Loucy (cell line): ENCODE measurements at regions not wholly inside any gene's neighbourhood (a gene's known extent, or its start where the extent isn't known, plus 50 kb on each side); places are given as distances from the start of the nearest gene placed in this dataset.

Source experiments
- H2AFZ ChIP-seq: fragments of 200-600 bp; sonication (generic); 2 replicates; pipeline ENCODE4 v1.6.0; 2016; ENCODE audit warnings: antibody characterized with exemption, mild to moderate bottlenecking, low read length, moderate library complexity
- H3F3A ChIP-seq: fragments of 200-600 bp; 2 replicates; pipeline ENCODE4 v1.6.0; 2016; ENCODE audit warnings: antibody characterized with exemption, low read depth, mild to moderate bottlenecking
- H3K27me3 ChIP-seq: fragments of 200-600 bp; sonication (generic); 2 replicates; pipeline ENCODE4 v1.6.1; 2014; ENCODE audit warnings: low read length, mild to moderate bottlenecking; ENCODE audit not compliant: insufficient read depth, poor library complexity, severe bottlenecking
- H3K36me3 ChIP-seq: fragments of 200-600 bp; sonication (generic); 2 replicates; pipeline ENCODE4 v1.6.1; 2016; ENCODE audit warnings: low read length; ENCODE audit not compliant: insufficient read depth
- H3K4me1 ChIP-seq: fragments of 200-600 bp; sonication (generic); 2 replicates; pipeline ENCODE4 v1.5.1; 2014; ENCODE audit warnings: low read length, mild to moderate bottlenecking; ENCODE audit not compliant: insufficient read depth, poor library complexity, severe bottlenecking
- H3K4me2 ChIP-seq: fragments of 200-600 bp; sonication (generic); 2 replicates; pipeline ENCODE4 v1.6.0; 2014; ENCODE audit warnings: antibody characterized with exemption, low read length, low read depth, mild to moderate bottlenecking; ENCODE audit not compliant: poor library complexity, severe bottlenecking
- H3K4me3 ChIP-seq: fragments of 200-600 bp; sonication (generic); 2 replicates; pipeline ENCODE4 v1.5.1; 2014; ENCODE audit warnings: low read length, mild to moderate bottlenecking, mixed read lengths; ENCODE audit not compliant: poor library complexity, severe bottlenecking
- H3K79me2 ChIP-seq: fragments of 200-600 bp; sonication (generic); 2 replicates; pipeline ENCODE4 v1.6.1; 2014; ENCODE audit warnings: low read length; ENCODE audit not compliant: insufficient read depth
- H3K9ac ChIP-seq: fragments of 200-600 bp; sonication (generic); 2 replicates; pipeline ENCODE4 v1.6.0; 2014; ENCODE audit warnings: mild to moderate bottlenecking, low read depth, low read length, moderate library complexity; ENCODE audit not compliant: poor library complexity, severe bottlenecking
- H3K9me2 ChIP-seq: fragments of 200-600 bp; sonication (generic); replicated peaks from 2 replicates; pipeline ENCODE4 v1.6.1; 2016; ENCODE audit warnings: low read depth, low read length, mixed read lengths
- H3K9me3 ChIP-seq: fragments of 200-600 bp; sonication (generic); 2 replicates; pipeline ENCODE4 v1.6.1; 2014; ENCODE audit warnings: mild to moderate bottlenecking, antibody characterized with exemption, low read length, low read depth; ENCODE audit not compliant: insufficient read depth
- H4K20me1 ChIP-seq: fragments of 200-600 bp; sonication (generic); 2 replicates; pipeline ENCODE4 v1.6.0; 2014; ENCODE audit warnings: antibody characterized with exemption, low read length, mild to moderate bottlenecking; ENCODE audit not compliant: insufficient read depth, poor library complexity, severe bottlenecking
- CTCF ChIP-seq: fragments of 200-600 bp; sonication (generic); conservative IDR thresholded peaks from 2 replicates; pipeline ENCODE4 v1.5.1; 2014; ENCODE audit warnings: mild to moderate bottlenecking, antibody characterized with exemption, low read length
- EZH2phosphoT487 ChIP-seq: fragments of 200-600 bp; IDR thresholded peaks from 2 replicates; pipeline ENCODE4 v1.6.1; 2018; ENCODE audit warnings: antibody characterized with exemption, mild to moderate bottlenecking, moderate library complexity, borderline replicate concordance

GRCh38 chr1:184865831-184866230 is 108.5 kb downstream of the NIBAN1 start:
- H3F3A ChIP-seq = no peaks in the 10 kb centered on the region
- no peak overlapping the region for H3K9ac ChIP-seq
- H3K79me2 ChIP-seq = no peaks in the 10 kb centered on the region
- H2AFZ ChIP-seq = no peak overlapping the region
- no peaks in the 10 kb centered on the region for H3K27me3 ChIP-seq
- no peak overlapping the region for H3K4me3 ChIP-seq
- TF ChIP-seq EZH2phosphoT487 (no peak), CTCF (no peak)
- H3K9me3 ChIP-seq = no peaks in the 10 kb centered on the region
- H3K9me2 ChIP-seq = no peaks in the 10 kb centered on the region
- H3K36me3 ChIP-seq = no peaks in the 10 kb centered on the region
- H4K20me1 ChIP-seq = no peaks in the 10 kb centered on the region
- H3K4me1 ChIP-seq = peaks cover 9% of the 10 kb centered on the region
- H3K4me2 ChIP-seq = no peak overlapping the region

GRCh38 chr1:184861755-184862336 is 107.2 kb upstream of the EDEM3 start:
- Histone ChIP-seq H3K36me3 (no peaks in the 10 kb centered on the region), H3F3A (no peaks in the 10 kb centered on the region), H3K9ac (no peak overlapping the region), H3K9me2 (no peaks in the 10 kb centered on the region), H4K20me1 (no peaks in the 10 kb centered on the region), H3K9me3 (no peaks in the 10 kb centered on the region), H3K4me2 (no peak overlapping the region), H3K27me3 (no peaks in the 10 kb centered on the region), H3K79me2 (no peaks in the 10 kb centered on the region), H3K4me1 (peaks cover 3% of the 10 kb centered on the region), H2AFZ (no peak overlapping the region), H3K4me3 (no peak overlapping the region)
- TF ChIP-seq CTCF = no peak
- no peak for TF ChIP-seq EZH2phosphoT487

GRCh38 chr1:184860985-184861754 is 106.5 kb upstream of the EDEM3 start:
- H3F3A ChIP-seq = no peaks in the 10 kb centered on the region
- no peaks in the 10 kb centered on the region for H3K79me2 ChIP-seq
- no peaks in the 10 kb centered on the region for H3K9me2 ChIP-seq
- no peak overlapping the region for H3K9ac ChIP-seq
- no peak for TF ChIP-seq EZH2phosphoT487
- no peak for TF ChIP-seq CTCF
- no peaks in the 10 kb centered on the region for H3K4me1 ChIP-seq
- no peaks in the 10 kb centered on the region for H3K9me3 ChIP-seq
- no peak overlapping the region for H3K4me3 ChIP-seq
- H2AFZ ChIP-seq = no peak overlapping the region
- no peaks in the 10 kb centered on the region for H4K20me1 ChIP-seq
- no peak overlapping the region for H3K4me2 ChIP-seq
- H3K27me3 ChIP-seq = no peaks in the 10 kb centered on the region
- H3K36me3 ChIP-seq = no peaks in the 10 kb centered on the region
